Activated CD4-positive, alpha-beta T cell treated with anti-CD3 and anti-CD28 coated beads, Interleukin-2, amount 50 U/mL, for 1 hour (primary cell): ENCODE measurements at regions not wholly inside any gene's neighbourhood (a gene's known extent, or its start where the extent isn't known, plus 50 kb on each side); places are given as distances from the start of the nearest gene placed in this dataset.
"Not testable (repeated sequence)": the region's sequence is repeated elsewhere in the genome, so short reads cannot be mapped to it uniquely, and the experiment has no call there.

Experiments
- DNase-seq: peaks from one replicate; pipeline ENCODE4 v3.0.0-alpha.2; 2020

DNA sequence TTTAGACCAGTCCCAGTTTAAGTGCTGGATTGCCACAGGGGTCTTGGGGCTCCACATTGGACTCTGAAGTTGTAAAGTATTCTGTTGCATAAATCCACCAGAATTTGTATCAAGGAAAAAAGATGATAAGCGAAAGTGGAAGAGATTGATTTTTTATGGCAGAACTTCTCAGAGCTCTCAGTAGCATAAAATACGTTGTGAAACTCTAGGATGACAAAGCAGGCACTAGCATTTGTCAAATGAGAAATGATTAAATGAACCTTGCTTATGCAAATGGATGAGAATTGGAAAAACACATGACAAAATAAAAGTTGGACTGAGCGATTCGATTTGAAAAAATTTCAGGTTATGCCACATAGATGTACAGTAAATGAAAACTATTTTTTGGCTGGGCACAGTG, 253.8 kb upstream of the RAB4A start:
- DNase-seq, result no peak

DNA sequence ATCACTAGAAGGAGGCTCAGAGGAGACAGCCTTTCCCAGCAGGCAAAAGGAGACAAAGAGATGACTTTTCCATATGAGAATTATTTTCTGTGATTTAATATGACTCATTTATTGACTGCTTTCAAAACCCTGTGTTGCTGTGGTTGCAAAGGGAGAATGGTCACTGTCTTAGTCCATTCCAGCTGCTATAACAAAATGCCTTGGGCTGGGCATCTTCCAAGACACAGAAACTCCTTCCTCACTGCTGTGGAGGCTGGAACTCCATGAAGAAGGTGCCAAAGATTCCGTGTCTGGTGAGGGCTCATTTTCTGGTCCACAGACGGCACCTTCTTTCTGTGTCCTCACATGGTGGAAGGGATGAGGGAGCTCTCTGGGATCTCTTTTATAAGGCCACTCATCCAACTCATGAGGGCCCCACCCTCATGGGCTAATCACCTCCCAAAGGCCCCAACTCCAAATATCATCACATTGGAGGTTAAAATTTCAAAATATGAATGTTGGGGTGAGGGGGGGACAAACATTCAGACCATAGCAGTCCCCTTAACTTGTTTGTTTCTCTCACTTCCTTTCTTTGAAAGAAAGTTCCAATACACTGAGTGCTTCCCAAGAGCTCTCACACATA, 252.1 kb upstream of the RAB4A start:
- DNase-seq, result no peak

DNA sequence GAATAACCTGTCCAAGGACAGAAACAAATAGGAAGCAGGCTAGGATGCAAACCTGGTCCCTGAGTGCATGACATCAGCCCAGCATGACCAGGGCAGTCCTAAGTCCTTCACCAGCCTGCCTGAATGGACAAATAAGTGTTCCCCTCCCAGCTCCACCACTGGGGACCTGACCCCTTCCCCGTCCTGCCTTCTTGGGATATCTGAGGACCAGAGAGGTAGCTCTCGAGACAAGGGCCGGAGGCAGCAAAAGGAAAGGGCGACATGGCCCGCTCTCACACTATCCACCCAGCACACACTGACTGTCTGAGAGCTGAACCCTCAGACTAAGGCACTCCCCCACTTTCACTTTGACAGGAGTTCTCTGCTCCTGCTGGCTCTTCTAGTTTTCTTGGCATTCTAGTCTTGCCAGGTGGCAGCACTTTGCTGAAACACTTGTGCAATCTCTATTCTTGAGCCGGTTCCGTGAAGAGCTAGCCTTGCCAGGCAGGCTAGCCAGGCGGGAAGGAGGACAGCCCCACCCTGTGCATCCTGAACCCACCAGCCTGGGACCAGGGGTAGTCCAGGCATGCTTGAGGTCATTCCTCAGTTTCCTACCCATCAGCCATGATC, 251.1 kb upstream of the RAB4A start:
- DNase-seq, result no peak

DNA sequence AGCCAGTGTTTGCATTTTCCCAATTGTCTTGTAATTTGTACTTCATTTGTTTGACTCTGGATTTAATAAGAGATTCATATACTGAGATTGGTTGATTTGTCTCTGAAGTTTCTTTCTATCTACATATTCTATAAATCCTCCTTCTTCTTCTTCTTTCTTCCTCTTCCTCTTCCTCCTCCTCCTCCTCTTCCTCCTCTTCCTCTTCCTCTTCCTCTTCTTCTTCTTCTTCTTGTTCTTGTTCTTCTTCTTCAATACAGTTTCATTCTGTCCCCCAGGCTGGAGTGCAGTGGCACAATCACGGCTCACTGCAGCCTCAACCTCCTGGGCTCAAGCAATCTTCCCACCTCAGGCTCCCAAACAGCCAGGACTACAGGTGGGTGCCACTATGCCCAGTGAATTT, 249.9 kb upstream of the RAB4A start:
- DNase-seq, result not testable (repeated sequence)

DNA sequence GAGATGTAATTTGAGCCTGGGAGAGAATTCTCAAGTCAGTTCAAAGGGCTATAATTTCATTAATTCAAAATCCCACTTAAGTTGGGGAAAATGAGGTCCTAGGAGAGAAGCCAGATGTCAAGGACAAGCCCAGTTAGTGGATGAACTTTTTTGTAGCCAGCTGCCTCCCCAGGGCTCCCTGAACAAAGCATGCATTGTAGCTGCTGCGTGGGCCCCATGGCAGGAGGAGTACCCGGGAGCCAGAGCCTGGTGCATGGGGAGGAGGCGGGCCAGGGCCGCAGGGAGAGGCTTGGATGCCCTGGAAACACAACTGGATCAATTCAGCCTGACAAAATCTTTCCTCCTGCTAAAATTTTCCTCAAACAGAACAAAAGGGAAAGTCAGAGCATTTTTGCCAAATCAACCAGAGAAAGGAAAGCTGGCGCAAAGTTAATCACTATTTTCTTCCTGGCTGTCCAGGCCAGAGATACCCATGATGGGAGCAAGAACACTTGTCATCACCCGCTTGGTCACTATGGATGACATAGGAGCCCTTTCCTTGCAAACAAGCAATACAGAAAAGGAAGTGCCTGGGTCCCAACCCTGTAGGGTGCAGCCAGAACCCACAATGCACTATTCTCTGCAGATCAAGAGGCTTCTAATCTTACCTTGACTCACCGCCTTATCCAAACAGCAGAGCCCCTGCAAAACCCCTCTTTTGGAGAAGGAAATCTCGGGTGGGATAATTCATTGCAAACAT, 248.1 kb upstream of the RAB4A start:
- DNase-seq, result no peak

DNA sequence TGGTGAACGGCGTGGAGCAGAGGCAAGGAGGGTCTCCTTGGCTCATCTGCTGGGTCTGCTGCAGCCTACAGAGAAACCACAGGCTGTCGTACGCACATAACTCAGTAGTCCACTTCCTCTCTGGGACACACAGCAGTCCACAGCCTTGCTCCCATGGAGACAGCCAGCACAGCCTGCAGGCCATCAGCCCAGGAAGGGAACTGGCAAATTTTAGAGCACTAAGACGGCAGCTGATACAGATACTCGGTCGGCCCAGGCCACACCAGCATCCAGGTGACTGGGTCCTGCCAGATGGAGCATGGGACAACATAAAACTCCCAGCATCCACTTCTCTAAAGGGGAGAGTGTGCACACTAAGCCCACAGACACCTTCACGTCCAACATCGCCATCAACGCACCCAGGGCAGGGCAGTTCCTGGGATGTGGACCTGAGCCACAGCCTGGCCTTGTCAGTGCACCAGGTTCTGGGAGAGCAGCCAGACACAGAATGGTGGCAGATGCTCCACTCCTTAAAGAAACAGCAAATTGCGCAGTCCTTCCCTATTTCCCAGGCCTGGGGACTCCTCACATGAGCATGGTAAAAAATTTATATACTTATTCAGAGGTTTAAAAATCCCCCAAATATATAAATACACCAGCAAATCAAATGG, 247.1 kb upstream of the RAB4A start:
- no peak for DNase-seq

DNA sequence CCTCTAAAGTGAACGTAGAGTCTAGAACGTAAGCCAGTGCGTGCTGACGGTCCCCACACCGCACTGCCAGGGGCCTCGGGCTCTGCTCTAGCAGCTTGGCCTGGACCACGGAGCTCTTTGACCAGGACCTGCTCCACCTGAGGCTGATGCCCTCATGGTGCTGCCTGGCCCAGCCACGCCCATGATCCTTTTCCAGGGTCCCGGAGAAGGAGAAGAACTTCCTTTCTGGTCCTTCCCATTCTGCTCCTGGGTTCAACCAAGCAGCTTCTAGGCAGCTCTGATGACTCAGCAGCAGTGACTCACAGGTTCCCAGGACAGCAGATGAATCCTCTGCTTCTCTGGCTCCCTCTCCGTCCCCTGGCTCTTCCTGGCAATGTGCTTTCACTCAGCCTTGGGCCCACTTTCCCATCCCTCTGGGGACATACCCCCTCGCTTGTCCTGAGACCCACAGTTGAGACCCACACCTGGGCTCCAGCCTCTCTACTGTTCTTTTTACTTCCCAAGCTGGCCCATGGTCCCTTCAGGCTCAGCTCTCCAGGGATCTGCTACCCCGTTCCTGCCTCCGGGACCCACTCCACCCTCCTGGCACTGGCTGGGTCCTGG, 246.3 kb upstream of the RAB4A start:
- no peak for DNase-seq

DNA sequence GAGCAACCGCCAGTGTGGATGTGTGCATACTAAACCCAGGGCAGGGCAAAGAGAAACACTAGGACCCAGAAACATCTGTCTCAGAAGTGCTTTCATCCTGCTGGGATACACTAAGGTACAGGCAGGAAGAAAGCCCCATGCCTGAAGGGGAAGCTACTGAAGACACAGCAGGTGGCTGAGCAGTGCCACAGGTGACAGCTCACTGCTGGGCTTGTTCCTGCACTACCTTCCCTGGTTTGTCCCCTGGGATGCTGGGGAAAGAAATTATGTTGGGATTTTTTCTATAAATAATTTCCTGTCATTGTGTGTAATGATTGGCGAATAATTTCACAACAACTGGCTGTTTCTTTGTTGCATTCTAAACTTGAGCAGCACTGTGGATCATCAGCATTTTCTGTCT, 245.3 kb upstream of the RAB4A start:
- DNase-seq, result no peak

DNA sequence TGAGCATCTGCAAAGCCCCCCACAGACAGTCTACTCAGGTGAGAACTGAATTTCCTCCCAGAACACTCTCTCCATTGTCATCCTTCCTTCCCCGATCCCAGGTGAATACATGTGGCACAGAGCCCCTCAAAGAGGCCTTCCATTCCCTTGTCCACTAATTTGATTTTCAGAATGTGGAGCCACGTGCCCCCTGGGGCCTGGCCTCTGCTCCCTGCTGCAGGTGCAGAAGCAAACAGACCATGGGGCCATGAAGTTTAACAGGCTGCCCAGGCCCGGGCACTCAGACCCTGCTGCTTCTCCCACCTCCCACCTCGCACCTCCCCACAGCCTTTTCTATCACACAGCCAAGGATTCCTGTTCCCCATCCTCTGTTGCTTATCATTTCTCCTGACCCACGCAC, 243.8 kb upstream of the RAB4A start:
- DNase-seq, result no peak

DNA sequence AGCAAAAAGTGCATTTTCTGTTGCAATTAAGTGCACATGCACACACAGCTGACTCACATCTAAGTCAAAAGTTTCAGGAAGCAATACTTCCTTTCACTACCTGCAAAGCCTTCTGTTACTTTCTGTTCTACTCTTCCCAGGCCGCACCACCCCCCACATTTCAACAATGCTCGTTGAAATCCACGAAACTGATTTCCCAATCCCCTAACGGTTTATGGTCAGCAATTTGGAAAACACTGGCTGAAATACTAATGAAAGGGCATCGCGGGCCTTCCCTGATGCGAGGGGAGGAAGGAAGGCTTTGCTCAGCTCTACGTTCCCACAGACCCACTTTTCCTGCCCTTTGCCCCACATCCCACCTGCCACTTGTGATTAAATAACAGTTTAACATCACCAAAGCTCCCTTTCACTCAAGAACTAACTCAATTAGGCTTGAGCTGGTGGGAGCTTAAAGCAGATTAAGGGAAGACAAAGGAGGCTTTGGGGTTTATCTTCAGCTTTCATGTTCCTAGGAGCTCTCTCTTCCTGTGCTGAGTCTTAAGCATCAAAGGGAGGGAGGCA, 243.2 kb upstream of the RAB4A start:
- DNase-seq, result no peak

DNA sequence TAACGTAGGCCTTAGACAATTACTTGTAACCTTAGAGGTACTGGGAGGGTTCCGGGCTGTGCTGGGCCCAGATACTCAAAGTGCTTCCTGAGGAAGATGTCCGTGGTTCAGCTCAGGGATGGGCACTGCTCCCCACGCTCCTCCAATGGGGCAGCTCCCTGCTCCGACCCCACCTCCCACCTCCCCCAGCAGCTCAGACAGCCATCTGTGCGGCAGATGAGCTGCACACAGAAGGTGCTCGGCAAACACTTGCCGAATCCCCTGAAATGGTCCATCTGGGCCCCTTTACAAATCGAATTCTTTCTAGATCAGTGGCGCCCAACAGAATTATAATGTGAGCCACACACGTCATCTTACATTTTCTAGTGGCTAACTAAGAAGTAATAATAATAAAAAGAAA, 242.4 kb upstream of the RAB4A start:
- DNase-seq, result no peak

DNA sequence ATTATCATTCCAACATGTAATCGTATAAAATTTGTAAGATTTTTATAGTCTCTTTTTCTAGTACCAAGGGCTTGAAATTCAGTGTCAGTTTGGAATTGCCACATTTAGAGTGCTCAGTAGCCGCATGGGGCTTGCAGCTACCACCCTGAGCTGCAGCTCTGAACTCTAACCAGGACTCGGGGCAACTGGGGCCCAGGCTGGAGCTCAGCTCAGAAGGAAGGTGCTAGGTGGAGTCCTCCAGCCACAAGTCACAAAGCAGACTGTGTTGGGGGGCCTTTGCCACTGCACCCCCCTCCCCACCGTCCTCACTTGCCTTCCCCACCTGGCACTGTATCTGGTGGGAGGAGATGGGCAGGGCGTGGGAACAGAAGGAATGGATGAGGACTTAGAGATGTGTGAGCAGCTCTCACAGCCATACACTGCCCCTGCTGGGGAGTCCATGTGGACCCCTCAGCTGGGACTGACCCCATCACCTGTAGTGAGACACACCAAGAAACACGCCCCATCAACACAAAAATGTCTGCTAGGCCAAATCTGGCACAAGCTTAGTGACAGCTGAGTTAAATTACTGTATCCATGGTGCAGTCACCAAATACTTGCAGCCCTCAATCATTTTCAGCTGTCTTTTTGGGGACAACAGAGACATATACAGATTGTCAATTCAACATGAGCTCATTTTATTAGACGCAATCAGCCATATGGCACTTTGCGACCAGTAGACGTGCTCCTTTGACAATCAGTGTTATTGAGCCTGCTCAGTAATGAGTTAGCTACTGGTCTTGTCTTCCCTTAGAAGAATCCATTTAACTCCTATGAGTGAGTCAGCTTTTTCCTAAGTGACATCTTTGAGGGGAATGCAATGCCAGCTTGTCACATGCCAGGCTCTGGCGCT, 241.7 kb upstream of the RAB4A start:
- no peak for DNase-seq

DNA sequence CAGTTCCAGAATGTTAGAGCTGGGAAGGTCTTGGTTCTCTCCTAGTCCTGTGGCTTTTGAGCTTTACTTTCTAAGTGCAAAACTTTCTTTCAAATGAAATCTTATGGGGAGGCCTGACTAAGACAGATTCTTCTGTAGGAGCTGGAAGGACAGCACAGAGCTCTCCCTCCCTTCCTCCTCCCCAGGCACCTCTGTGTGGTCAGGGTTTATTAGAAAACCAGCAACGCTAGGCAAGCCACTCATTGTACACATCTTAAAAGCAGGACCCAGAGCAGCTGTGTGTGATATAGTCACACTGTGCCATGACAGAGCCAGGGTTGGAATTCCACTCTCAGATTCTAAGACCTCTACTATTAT, 241.1 kb upstream of the RAB4A start:
- no peak for DNase-seq

DNA sequence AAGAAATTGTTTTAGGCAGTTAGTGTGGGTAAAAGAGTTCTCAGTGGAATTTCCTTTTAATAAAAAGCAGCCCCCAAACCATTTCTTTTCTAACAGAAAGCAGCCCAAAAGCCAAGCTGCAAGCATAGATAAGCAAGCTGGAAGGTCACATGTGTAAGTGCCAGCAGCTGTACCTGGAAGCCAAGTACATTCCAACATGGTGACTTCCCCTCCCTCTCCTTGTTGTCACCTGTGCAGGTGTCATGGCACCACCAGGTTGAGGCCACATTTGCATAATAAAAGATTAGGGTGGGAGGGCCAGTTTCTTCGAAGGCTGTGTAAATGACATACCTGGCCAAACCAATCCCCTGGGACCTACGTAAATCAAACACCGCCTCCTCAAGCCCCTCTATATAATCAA, 240.3 kb upstream of the RAB4A start:
- DNase-seq, result no peak

DNA sequence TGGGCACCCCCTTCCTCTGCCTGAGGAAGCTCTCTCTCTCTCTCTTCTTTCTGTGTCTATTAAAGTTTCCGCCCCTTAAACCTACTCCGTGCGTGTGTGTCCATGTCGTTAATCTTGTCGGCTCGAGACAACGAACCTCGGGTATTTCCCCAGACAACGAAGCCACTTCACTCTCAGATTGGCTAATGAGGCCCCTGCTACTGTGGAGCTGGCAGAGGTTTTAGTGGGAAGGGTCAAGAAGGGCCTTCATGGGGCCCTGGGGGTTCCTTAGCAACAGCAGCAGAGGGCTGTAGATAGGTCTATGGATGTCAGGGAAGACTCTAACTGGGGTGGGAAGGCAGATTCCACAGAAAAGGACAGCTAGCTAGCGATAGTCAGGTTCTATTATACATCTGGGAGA, 239.8 kb upstream of the RAB4A start:
- DNase-seq, result no peak

DNA sequence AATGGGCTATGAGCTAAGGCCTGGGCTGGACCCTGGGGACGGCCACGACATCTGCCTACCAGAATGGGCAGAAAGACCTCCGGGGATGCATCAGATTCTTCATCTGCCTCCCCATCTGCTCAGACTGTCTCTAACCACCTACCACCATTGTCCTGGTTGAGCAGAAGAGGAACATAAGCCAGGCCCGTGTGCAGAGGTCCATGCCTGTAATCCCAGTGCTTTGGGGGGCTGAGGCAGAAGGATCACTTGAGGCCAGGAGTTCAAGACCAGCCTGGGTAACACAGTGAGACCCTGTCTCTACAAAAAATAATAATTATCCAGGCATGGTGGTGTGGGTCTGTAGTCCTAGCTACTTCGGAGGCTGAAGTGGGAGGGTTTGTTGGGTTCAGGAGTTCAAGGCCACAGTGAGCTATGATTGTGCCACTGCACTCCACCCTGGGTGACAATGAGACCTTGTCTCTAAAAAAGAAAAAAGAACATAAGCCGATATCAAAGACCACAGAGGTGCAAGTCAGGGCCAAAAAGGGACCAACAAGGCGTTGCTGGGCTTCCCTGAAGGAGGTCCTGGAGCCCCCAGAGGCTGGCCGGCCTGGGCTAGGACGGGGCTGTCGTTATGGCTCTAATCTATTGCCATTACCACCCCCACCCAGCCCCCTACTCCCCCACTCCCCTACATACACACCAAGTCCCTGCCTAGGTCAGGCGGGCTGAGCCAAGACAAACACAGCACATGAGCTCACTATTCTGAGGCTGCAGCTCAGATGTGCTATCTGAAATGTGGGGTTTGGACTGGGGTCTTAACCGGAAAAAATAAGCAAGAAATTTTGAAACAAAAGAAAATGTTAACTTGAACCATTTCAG, 239.2 kb upstream of the RAB4A start:
- no peak for DNase-seq

DNA sequence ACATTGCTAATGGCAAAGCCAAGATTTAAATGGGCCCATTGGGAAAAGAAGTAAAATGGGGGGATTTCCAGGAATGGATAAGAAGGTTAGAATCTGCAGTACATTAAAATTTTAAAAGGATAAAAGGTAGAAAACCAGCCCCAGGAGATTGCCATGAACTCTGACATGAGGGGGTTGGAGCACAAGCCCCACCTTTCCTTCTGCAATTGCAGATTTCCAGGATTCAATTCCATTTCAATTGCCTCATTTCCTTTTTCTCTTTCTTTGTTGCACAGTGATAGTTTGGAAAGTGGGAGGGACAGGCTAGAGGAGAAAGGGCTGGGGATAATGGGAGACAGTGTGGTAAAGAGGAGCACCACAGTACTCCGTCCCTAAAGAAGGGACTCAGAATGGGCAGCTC, 238.5 kb upstream of the RAB4A start:
- DNase-seq, result no peak

DNA sequence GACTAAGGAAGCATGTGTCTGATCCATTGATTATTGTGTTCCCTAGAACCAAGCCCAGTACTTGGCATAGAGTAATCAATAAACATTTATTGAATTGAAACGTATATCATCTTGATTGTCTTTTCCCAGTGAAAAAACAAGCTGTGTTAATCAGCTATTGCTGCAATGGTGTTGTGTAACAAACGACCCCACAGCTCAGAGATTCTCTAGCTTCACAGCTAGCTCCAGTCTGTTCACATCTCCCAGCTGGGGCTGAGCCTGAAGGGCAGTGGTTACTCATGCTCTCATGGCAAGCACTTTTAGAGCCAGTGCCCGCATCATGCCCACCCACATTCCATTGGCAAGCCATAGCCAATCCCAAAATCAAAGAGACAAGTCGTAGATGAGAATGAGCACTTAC, 237.4 kb upstream of the RAB4A start:
- no peak for DNase-seq

DNA sequence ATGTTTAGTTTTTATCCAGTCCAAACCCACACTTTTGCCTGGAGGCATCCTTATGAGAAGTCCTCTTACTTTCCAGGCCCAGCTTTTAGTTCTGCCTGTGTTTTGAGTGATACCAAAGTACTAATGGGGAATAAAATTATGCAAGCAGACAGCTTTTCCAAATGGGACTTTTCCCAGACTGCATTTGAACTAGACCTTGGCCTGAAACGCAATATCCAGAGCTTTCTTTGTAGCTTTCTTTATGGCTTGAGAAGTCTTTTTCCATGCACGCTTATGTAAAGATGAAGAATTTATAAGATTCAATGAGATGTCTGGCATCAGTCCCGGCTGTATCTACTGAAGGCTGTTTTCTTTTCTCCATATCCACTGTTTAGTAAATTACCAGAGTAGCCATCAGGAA, 236.6 kb upstream of the RAB4A start:
- DNase-seq, result no peak

DNA sequence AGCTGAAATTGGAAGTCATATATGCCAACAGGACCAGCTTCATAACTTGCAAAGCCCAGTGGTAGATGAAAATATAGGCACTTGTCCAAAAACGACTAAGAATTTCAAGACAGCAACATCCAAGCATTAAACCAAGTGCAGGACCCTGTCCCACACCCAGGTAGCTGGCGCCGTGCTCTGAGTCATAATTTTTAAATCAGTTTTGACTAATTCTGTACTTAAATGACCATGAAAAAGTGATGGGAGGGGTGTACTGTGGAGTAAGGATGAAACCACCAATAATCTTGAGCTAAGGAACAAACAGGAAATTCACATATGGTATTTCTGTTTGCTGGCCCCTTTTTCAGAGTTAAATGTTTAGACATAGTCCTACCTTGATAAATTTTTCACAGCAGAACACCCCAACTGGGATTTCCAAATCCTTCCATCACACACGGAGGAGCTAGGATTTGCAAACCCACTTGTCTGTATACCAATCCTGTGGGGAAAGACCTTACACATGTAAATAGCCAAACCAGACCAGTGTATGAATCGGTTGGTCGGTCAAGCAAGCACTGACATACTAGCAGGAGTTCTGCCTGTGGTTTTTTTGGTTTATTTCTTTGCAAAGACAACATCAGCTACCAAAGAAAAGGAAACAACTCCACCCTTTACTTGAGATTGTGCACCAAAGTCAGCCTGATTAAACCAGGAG, 235.7 kb upstream of the RAB4A start:
- DNase-seq, result no peak

DNA sequence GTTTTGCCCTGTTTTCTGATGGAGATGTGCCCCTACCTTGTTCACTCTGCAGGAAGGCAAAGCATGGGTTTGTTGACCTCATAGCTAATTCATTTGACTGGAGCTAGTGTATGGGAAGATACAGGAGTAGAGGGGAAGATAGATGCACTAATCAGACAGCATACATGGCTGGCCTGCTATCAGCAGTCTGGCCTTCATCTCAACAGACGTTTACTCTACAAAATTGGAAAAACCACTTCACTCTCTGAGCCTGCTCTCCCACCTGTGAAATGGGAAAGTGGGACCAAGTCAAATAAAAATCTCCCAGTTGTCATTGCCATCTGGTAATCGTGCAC, 235.2 kb upstream of the RAB4A start:
- DNase-seq, result no peak
